BLaER1 treated with 17β-estradiol and CSF1 and Interleukin-3, amounts not matched to agents 10 nM and 100 nM (cell line): ENCODE measurements at regions not wholly inside any gene's neighbourhood (a gene's known extent, or its start where the extent isn't known, plus 50 kb on each side); places are given as distances from the start of the nearest gene placed in this dataset.

Experiments used
- H3K27ac ChIP-seq, 11 experiments: shearing (Covaris generic); formaldehyde crosslinking; 2 replicates each; pipeline ENCODE4 v1.8.1; 2022
- H3K27me3 ChIP-seq, 11 experiments: shearing (Covaris generic); formaldehyde crosslinking; 2 replicates each; pipeline ENCODE4 v1.8.1; 2022
- H3K36me3 ChIP-seq, 11 experiments: shearing (Covaris generic); formaldehyde crosslinking; 2 replicates each; pipeline ENCODE4 v1.8.1; 2022
- H3K4me1 ChIP-seq, 10 experiments: shearing (Covaris generic); formaldehyde crosslinking; 2 replicates each; pipeline ENCODE4 v1.8.1; 2022
- H3K4me2 ChIP-seq, 11 experiments: shearing (Covaris generic); formaldehyde crosslinking; 2 replicates each; pipeline ENCODE4 v1.8.1; 2022
- H3K4me3 ChIP-seq, 10 experiments: shearing (Covaris generic); formaldehyde crosslinking; 2 replicates each; pipeline ENCODE4 v1.8.1; 2022
- H3K9ac ChIP-seq, 11 experiments: shearing (Covaris generic); formaldehyde crosslinking; 2 replicates each; pipeline ENCODE4 v1.8.1; 2022
- H3K9me3 ChIP-seq, 11 experiments: shearing (Covaris generic); formaldehyde crosslinking; replicated peaks in 1 of 11; 2 replicates each; pipeline ENCODE4 v1.8.1; 2022
- H4K20me1 ChIP-seq, 11 experiments: shearing (Covaris generic); formaldehyde crosslinking; 2 replicates each; pipeline ENCODE4 v1.8.1; 2022
- Cebpa-rat ChIP-seq, 11 experiments: shearing (Covaris generic); IDR thresholded peaks; 2 replicates each; pipeline ENCODE4 v1.8.1; 2022

DNA sequence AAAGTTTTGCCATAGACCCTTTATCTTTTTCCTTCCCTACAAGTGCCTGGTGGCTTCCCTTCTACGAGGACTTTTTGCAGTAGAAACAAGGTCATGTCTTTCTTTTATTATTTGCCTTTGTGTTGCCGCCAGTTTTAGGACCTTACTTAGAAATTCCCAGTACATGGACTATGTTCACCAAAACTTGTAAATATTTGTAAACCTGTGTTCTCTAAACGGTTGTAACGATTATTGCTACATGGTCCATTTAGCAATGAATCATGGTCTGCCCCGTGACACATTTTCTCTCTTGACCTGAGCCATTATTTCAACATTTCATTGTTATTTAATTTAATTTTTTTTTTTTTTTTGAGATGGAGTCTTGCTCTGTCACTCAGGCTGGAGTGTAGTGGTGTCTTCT, 110.7 kb downstream of the MFAP3L start:
- Histone ChIP-seq H3K27ac (no peak overlapping the region), H3K4me2 (no peak overlapping the region), H3K9me3 (peaks cover 18 to 37% (median 24%) of the 10 kb centered on the region in 11 experiments), H4K20me1 (no peaks in the 10 kb centered on the region), H3K4me1 (no peaks in the 10 kb centered on the region), H3K27me3 (no peaks in the 10 kb centered on the region), H3K9ac (no peak overlapping the region), H3K36me3 (no peaks in the 10 kb centered on the region), H3K4me3 (no peak overlapping the region)
- TF ChIP-seq Cebpa-rat (IDR thresholded peaks at IDR 0.05), result no peak

DNA sequence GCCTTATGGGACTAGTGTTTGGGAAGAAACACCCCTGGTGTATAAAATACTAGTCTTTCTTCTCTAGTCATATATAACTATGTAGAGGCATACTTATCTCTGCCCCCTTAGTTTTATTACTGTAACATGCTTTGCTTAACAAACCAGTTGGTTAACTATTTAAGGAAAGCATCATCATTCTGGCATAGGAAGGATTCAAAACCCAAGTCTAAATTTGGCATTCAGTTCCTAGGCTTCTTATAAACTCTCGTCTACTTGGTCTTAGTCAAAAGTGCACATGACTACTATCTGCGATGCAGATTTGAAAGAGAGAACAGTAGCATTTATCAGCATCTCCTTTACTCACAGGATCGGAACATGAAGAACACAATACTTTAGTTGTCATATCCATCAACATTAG, 111.3 kb downstream of the MFAP3L start:
- no peak overlapping the region for H3K27ac ChIP-seq
- H3K4me3 ChIP-seq, result no peak overlapping the region
- peaks cover 18 to 37% (median 24%) of the 10 kb centered on the region in 11 experiments for H3K9me3 ChIP-seq
- TF ChIP-seq Cebpa-rat (IDR thresholded peaks at IDR 0.05), result no peak
- no peak overlapping the region for H3K9ac ChIP-seq
- H3K27me3 ChIP-seq, result no peaks in the 10 kb centered on the region
- H4K20me1 ChIP-seq, result no peaks in the 10 kb centered on the region
- no peaks in the 10 kb centered on the region for H3K4me1 ChIP-seq
- no peaks in the 10 kb centered on the region for H3K36me3 ChIP-seq
- H3K4me2 ChIP-seq, result no peak overlapping the region

- Histone ChIP-seq H3K4me3 (no peak overlapping the region), H3K9me3 (peaks cover 18 to 33% (median 24%) of the 10 kb centered on the region in 11 experiments), H3K36me3 (no peaks in the 10 kb centered on the region), H3K27me3 (no peaks in the 10 kb centered on the region), H3K27ac (no peak overlapping the region), H4K20me1 (no peaks in the 10 kb centered on the region), H3K9ac (no peak overlapping the region), H3K4me1 (no peaks in the 10 kb centered on the region), H3K4me2 (no peak overlapping the region)
- TF ChIP-seq Cebpa-rat (IDR thresholded peaks at IDR 0.05), result no peak
Measured at GRCh38 chr4:169912996-169913395, 113.2 kb downstream of the MFAP3L start.

GRCh38 chr4:169909897-169910296, 116.3 kb downstream of the MFAP3L start:
- Histone ChIP-seq H3K4me2 (no peak overlapping the region), H3K4me1 (no peaks in the 10 kb centered on the region), H4K20me1 (no peaks in the 10 kb centered on the region), H3K9ac (no peak overlapping the region), H3K4me3 (no peak overlapping the region), H3K36me3 (no peaks in the 10 kb centered on the region), H3K27me3 (no peaks in the 10 kb centered on the region), H3K9me3 (peaks cover 0 to 9% (median 0%) of the 10 kb centered on the region in 11 experiments; a peak in 1 of 22 replicates), H3K27ac (no peak overlapping the region)
- TF ChIP-seq Cebpa-rat (IDR thresholded peaks at IDR 0.05), result no peak

DNA sequence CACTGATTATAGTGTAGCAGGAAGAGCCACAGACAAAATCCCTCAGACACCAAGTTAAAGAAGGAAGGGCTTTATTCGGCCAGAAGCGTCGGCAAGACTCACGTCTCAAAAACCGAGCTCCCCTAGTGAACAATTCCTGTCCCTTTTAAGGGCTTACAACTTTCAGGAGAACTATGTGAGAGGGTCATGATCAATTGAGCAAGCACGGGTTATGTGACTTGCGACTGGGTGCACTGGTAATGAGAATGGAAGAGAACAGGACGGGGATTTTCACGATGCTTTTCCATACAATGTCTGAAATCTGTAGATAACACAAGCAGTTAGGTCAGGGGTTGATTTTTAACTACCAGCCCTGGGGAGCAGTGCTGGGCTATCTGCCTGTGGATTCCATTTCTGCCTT, 116.7 kb downstream of the MFAP3L start:
- Histone ChIP-seq H3K27ac (no peak overlapping the region), H3K4me1 (no peaks in the 10 kb centered on the region), H3K9ac (no peak overlapping the region), H3K4me3 (no peak overlapping the region), H3K27me3 (no peaks in the 10 kb centered on the region), H3K9me3 (peaks cover 0 to 6% (median 0%) of the 10 kb centered on the region in 11 experiments; a peak in 1 of 22 replicates), H4K20me1 (no peaks in the 10 kb centered on the region), H3K4me2 (no peak overlapping the region), H3K36me3 (no peaks in the 10 kb centered on the region)
- TF ChIP-seq Cebpa-rat (IDR thresholded peaks at IDR 0.05), result no peak

- Histone ChIP-seq H3K4me2 (no peak overlapping the region), H4K20me1 (no peaks in the 10 kb centered on the region), H3K4me1 (no peaks in the 10 kb centered on the region), H3K9ac (no peak overlapping the region), H3K9me3 (no peaks in the 10 kb centered on the region), H3K36me3 (no peaks in the 10 kb centered on the region), H3K27ac (no peak overlapping the region), H3K4me3 (no peak overlapping the region), H3K27me3 (no peaks in the 10 kb centered on the region)
- TF ChIP-seq Cebpa-rat (IDR thresholded peaks at IDR 0.05), result no peak
Measured at GRCh38 chr4:169907705-169908104, 118.5 kb downstream of the MFAP3L start.

- H3K9ac ChIP-seq, result no peak overlapping the region
- H3K27ac ChIP-seq, result no peak overlapping the region
- H3K27me3 ChIP-seq, result no peaks in the 10 kb centered on the region
- no peak overlapping the region for H3K4me2 ChIP-seq
- H4K20me1 ChIP-seq, result no peaks in the 10 kb centered on the region
- H3K4me3 ChIP-seq, result no peak overlapping the region
- no peaks in the 10 kb centered on the region for H3K9me3 ChIP-seq
- H3K4me1 ChIP-seq, result no peaks in the 10 kb centered on the region
- no peak for TF ChIP-seq Cebpa-rat (IDR thresholded peaks at IDR 0.05)
- no peaks in the 10 kb centered on the region for H3K36me3 ChIP-seq
Measured at GRCh38 chr4:169906821-169907220, 119.4 kb downstream of the MFAP3L start.

DNA sequence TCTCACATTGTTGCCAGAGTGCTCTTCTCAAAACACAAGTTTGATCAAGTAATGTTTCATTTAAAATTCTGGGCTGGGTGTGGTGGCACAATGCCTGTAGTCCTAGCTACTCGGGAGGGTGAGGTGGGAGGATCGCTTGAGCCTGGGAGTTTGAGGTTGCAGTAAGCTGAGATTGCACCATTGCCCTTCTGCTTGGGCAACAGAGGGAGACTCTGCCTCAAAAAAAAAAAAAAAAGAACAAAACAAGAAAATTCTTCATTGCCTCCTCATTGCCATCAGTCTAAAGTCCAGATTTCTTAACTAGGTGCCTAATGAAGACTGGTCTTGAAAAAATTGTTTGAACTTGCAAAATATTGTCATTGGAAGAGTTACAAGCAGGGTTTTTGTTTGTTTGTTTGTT, 120.1 kb downstream of the MFAP3L start:
- Histone ChIP-seq H3K4me1 (no peaks in the 10 kb centered on the region), H3K36me3 (no peaks in the 10 kb centered on the region), H3K9me3 (no peaks in the 10 kb centered on the region), H3K27ac (no peak overlapping the region), H4K20me1 (no peaks in the 10 kb centered on the region), H3K4me3 (no peak overlapping the region), H3K4me2 (no peak overlapping the region), H3K9ac (no peak overlapping the region), H3K27me3 (no peaks in the 10 kb centered on the region)
- no peak for TF ChIP-seq Cebpa-rat (IDR thresholded peaks at IDR 0.05)

DNA sequence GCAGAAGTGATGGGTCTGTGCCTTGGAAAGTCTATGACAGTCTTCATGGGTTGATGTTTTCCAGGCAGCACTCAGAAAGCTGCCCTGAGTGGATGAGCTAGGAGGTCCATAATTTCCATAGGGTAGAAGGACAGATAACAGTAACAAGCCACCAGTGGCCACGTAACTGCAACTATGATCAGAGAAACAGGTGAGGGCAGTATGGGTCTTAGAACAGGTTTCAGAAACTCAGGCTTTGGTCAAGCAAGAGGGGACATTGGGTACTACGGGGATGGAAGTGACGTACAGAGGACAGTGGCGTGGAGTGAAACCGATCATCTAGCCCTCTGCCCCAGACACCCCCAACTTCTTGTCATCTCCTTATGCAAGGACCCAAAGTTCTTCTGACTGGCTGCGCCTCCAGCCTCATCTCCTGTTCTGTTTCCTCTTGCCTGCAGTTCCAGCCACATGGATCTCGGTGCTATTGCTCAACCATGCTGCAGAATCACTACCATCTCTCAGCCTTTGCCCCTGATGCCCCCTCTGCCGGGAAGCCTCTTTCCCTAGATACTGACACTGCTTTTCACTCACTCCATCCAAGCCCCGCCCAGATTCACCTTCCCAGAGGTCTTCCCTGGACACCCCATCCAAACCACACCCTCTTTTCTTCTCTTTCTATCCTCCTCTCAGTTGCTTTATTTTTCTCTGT, 123.4 kb downstream of the MFAP3L start:
- H3K36me3 ChIP-seq, result no peaks in the 10 kb centered on the region
- H3K27me3 ChIP-seq, result no peaks in the 10 kb centered on the region
- no peak overlapping the region for H3K4me2 ChIP-seq
- no peak overlapping the region for H3K9ac ChIP-seq
- no peaks in the 10 kb centered on the region for H3K4me1 ChIP-seq
- no peaks in the 10 kb centered on the region for H3K9me3 ChIP-seq
- no peak for TF ChIP-seq Cebpa-rat (IDR thresholded peaks at IDR 0.05)
- no peak overlapping the region for H3K27ac ChIP-seq
- H3K4me3 ChIP-seq, result no peak overlapping the region
- no peaks in the 10 kb centered on the region for H4K20me1 ChIP-seq

GRCh38 chr4:169900241-169900845, 125.9 kb downstream of the MFAP3L start:
- Histone ChIP-seq H4K20me1 (no peaks in the 10 kb centered on the region), H3K4me3 (no peak overlapping the region), H3K9me3 (no peaks in the 10 kb centered on the region), H3K4me2 (no peak overlapping the region), H3K36me3 (no peaks in the 10 kb centered on the region), H3K27me3 (no peaks in the 10 kb centered on the region), H3K27ac (no peak overlapping the region), H3K4me1 (no peaks in the 10 kb centered on the region), H3K9ac (no peak overlapping the region)
- TF ChIP-seq Cebpa-rat (IDR thresholded peaks at IDR 0.05), result no peak
